ENCODE measurements at regions not wholly inside any gene's neighbourhood (a gene's known extent, or its start where the extent isn't known, plus 50 kb on each side); places are given as distances from the start of the nearest gene placed in this dataset.

GRCh38 chr10:110446277-110446676 is 51.4 kb upstream of the DUSP5 start:
- peaks cover 14 to 26% (median 17%) of the 10 kb centered on the region in 3 donors for H3K4me1 Mint-ChIP-seq
- H3K27ac Mint-ChIP-seq = peak overlapping the region in 1 of 6 donors; percentile 78
- no peak for DNase-seq
- H3K9me3 Mint-ChIP-seq = peaks cover 0 to 3% (median 0%) of the 10 kb centered on the region in 7 donors
- peaks cover 0 to 17% (median 17%) of the 10 kb centered on the region in 3 donors for H3K27me3 Mint-ChIP-seq
- ATAC-seq (ENCODE audit: low read depth in 2 of 2) = no peak
- peaks cover 0 to 13% of the 10 kb centered on the region in 2 donors for H3K36me3 Mint-ChIP-seq
- H3K4me3 Mint-ChIP-seq = no peak overlapping the region

- peaks cover 0 to 13% of the 10 kb centered on the region in 2 donors for H3K36me3 Mint-ChIP-seq
- H3K4me1 Mint-ChIP-seq = peaks cover 9 to 18% (median 9%) of the 10 kb centered on the region in 3 donors
- H3K9me3 Mint-ChIP-seq = peaks cover 0 to 3% (median 0%) of the 10 kb centered on the region in 7 donors
- DNase-seq = no peak
- H3K27me3 Mint-ChIP-seq = peaks cover 0 to 17% (median 17%) of the 10 kb centered on the region in 3 donors
- peak overlapping the region in 1 of 6 donors; percentile 44 for H3K27ac Mint-ChIP-seq
- no peak overlapping the region for H3K4me3 Mint-ChIP-seq
- ATAC-seq (ENCODE audit: low read depth in 2 of 2) = no peak
Observed at GRCh38 chr10:110446954-110447608, 50.6 kb upstream of the DUSP5 start.

DNA sequence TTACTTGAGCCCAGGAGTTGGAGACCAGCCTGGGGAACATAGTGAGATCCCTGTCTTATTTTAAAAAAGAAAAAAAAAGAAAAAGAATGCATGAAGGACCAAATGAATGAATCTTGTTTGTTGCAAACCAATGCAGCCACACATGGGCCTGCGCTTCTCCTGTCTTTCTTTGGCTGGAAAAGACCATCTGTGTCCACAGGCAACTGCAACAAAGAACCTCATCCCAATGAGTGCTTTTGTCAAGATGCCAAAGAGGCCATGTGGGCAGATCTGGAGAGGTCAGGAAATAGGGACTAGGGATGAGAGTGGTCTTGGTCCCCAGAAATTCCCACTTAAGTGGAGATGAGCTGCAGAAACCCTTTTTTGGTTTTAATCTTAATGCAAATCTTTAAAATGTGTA is 49.8 kb upstream of the DUSP5 start:
- no peak overlapping the region for H3K27ac Mint-ChIP-seq
- H3K9me3 Mint-ChIP-seq = peaks cover 0 to 3% (median 0%) of the 10 kb centered on the region in 7 donors
- no peak overlapping the region for H3K4me3 Mint-ChIP-seq
- peaks cover 0 to 13% of the 10 kb centered on the region in 2 donors for H3K36me3 Mint-ChIP-seq
- peaks cover 0 to 17% (median 17%) of the 10 kb centered on the region in 3 donors for H3K27me3 Mint-ChIP-seq
- DNase-seq (no peak), ATAC-seq (ENCODE audit: low read depth in 2 of 2) (no peak)
- peaks cover 3 to 16% (median 8%) of the 10 kb centered on the region in 3 donors for H3K4me1 Mint-ChIP-seq

Data from naive B cell (primary cell).